Thyroid gland (tissue), 4 donors: ENCODE measurements at regions not wholly inside any gene's neighbourhood (a gene's known extent, or its start where the extent isn't known, plus 50 kb on each side); places are given as distances from the start of the nearest gene placed in this dataset.

Experiments
- POLR2A ChIP-seq, 2 donors: fragments of 450-650 bp; IDR thresholded peaks; one replicate each; pipeline ENCODE4 v1.6.1; 2017; ENCODE audit warnings: antibody characterized with exemption in 2 of 2, mild to moderate bottlenecking in 2 of 2, moderate library complexity in 1 of 2
- TF ChIP-seq, protein P1 (sequence below), 6 experiments: fragments of 200-600 bp in 3 of 6; fragments of 450-650 bp in 3 of 6; sonication (generic) in 3 of 6; IDR thresholded peaks; one replicate each; pipeline ENCODE4 v1.5.1; 2016 to 2019; ENCODE audit warnings: antibody characterized with exemption in 6 of 6, mild to moderate bottlenecking in 2 of 6, inconsistent platforms in 1 of 6, moderate library complexity in 1 of 6

DNA sequence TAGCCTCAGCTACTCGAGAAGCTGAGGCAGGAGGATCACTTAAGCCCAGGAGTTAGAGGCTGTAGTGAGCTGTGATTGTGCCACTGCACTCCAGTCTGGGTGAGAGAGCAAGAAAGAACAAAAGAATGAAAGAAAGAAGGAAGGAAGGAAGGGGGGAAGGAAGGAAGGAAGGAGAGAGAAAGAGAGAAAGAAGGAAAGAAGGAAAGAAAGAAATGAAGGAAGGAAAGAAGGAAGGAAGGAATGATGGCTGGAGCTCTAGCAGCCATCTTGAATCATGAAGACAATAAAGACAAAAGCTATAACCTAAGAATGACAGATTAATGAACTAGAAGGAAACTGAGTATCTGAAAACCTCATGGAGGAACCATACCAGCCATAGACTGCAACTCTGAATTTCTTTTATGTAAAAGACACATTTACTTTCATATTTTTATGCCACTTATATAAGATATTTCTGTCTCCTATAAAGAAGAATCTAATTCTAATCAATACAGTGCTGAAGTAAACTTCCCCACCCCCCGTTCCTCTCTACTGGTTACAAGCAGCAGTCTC is 522.3 kb upstream of the JARID2 start:
- TF ChIP-seq, protein P1, sequence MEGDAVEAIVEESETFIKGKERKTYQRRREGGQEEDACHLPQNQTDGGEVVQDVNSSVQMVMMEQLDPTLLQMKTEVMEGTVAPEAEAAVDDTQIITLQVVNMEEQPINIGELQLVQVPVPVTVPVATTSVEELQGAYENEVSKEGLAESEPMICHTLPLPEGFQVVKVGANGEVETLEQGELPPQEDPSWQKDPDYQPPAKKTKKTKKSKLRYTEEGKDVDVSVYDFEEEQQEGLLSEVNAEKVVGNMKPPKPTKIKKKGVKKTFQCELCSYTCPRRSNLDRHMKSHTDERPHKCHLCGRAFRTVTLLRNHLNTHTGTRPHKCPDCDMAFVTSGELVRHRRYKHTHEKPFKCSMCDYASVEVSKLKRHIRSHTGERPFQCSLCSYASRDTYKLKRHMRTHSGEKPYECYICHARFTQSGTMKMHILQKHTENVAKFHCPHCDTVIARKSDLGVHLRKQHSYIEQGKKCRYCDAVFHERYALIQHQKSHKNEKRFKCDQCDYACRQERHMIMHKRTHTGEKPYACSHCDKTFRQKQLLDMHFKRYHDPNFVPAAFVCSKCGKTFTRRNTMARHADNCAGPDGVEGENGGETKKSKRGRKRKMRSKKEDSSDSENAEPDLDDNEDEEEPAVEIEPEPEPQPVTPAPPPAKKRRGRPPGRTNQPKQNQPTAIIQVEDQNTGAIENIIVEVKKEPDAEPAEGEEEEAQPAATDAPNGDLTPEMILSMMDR (IDR thresholded peaks at IDR 0.05), result no peak
- TF ChIP-seq POLR2A (IDR thresholded peaks at IDR 0.05), result no peak
